Trophoblast cell (in vitro differentiated cells and primary cell): ENCODE measurements at regions not wholly inside any gene's neighbourhood (a gene's known extent, or its start where the extent isn't known, plus 50 kb on each side); places are given as distances from the start of the nearest gene placed in this dataset.

Experiments
- DNase-seq, 2 donors: peaks; one replicate each; pipeline ENCODE4 v3.0.0-alpha.2; 2016
- H2AFZ ChIP-seq: 2 replicates; pipeline ENCODE4 v1.6.1; 2013; ENCODE audit warnings: low read length, moderate library complexity, mild to moderate bottlenecking; ENCODE audit not compliant: insufficient read depth, poor library complexity
- H2AK5ac ChIP-seq: 2 replicates; pipeline ENCODE4 v1.6.1; 2013; ENCODE audit warnings: mild to moderate bottlenecking, low read length
- H2BK120ac ChIP-seq: 2 replicates; pipeline ENCODE4 v1.6.1; 2013; ENCODE audit warnings: low read length, mild to moderate bottlenecking, moderate library complexity; ENCODE audit not compliant: insufficient read depth, poor library complexity
- H2BK12ac ChIP-seq: 2 replicates; pipeline ENCODE4 v1.6.1; 2013; ENCODE audit warnings: mild to moderate bottlenecking, low read length, moderate library complexity
- H2BK5ac ChIP-seq: 2 replicates; pipeline ENCODE4 v1.6.1; 2013; ENCODE audit warnings: low read length, low read depth, moderate library complexity, mild to moderate bottlenecking; ENCODE audit not compliant: poor library complexity
- H3K14ac ChIP-seq: 2 replicates; pipeline ENCODE4 v1.6.1; 2013; ENCODE audit warnings: mild to moderate bottlenecking, low read length
- H3K18ac ChIP-seq: 2 replicates; pipeline ENCODE4 v1.6.1; 2013; ENCODE audit warnings: mild to moderate bottlenecking, low read length
- H3K23ac ChIP-seq: 2 replicates; pipeline ENCODE4 v1.6.1; 2013; ENCODE audit warnings: low read length
- H3K27ac ChIP-seq: 2 replicates; pipeline ENCODE4 v1.5.1; 2013; ENCODE audit warnings: low read depth, mild to moderate bottlenecking, inconsistent platforms, low read length, moderate library complexity
- H3K27me3 ChIP-seq: 2 replicates; pipeline ENCODE4 v1.6.1; 2013; ENCODE audit warnings: inconsistent platforms, mild to moderate bottlenecking, low read length, moderate library complexity; ENCODE audit not compliant: insufficient read depth
- H3K36me3 ChIP-seq, 2 experiments: 1 replicate in 1 of 2; 2 replicates in 1 of 2; pipeline ENCODE4 v1.6.1; 2013; ENCODE audit warnings: low read length in 2 of 2, mild to moderate bottlenecking in 2 of 2, moderate library complexity in 1 of 2; ENCODE audit not compliant: insufficient read depth in 2 of 2, control insufficient read depth in 1 of 2
- H3K4ac ChIP-seq: 2 replicates; pipeline ENCODE4 v1.6.1; 2013; ENCODE audit warnings: low read depth, mild to moderate bottlenecking, low read length, moderate library complexity
- H3K4me1 ChIP-seq, 2 experiments: 1 replicate in 1 of 2; 2 replicates in 1 of 2; pipeline ENCODE4 v1.6.1; 2013; ENCODE audit warnings: low read length in 2 of 2, mild to moderate bottlenecking in 2 of 2, moderate library complexity in 1 of 2; ENCODE audit not compliant: insufficient read depth in 2 of 2, control insufficient read depth in 1 of 2
- H3K4me2 ChIP-seq: 2 replicates; pipeline ENCODE4 v1.6.1; 2013; ENCODE audit warnings: inconsistent platforms, mild to moderate bottlenecking, low read length, moderate library complexity
- H3K4me3 ChIP-seq: 2 replicates; pipeline ENCODE4 v1.5.1; 2013; ENCODE audit warnings: mild to moderate bottlenecking, low read depth, low read length, inconsistent platforms
- H3K79me1 ChIP-seq: one replicate; pipeline ENCODE4 v1.6.1; 2013; ENCODE audit warnings: low read length
- H3K79me2 ChIP-seq: 2 replicates; pipeline ENCODE4 v1.6.1; 2013; ENCODE audit warnings: low read length, mild to moderate bottlenecking; ENCODE audit not compliant: control insufficient read depth, insufficient read depth, poor library complexity
- H3K9ac ChIP-seq: 2 replicates; pipeline ENCODE4 v1.6.1; 2013; ENCODE audit warnings: mild to moderate bottlenecking, low read length
- H3K9me3 ChIP-seq: 2 replicates; pipeline ENCODE4 v1.6.1; 2013; ENCODE audit warnings: low read depth, mild to moderate bottlenecking, control low read depth, inconsistent platforms, low read length; ENCODE audit not compliant: insufficient read depth
- H4K12ac ChIP-seq: 2 replicates; pipeline ENCODE4 v1.6.1; 2013; ENCODE audit warnings: low read depth, mild to moderate bottlenecking, low read length, moderate library complexity
- H4K8ac ChIP-seq: 2 replicates; pipeline ENCODE4 v1.6.1; 2013; ENCODE audit warnings: low read depth, mild to moderate bottlenecking, low read length, moderate library complexity
- H4K91ac ChIP-seq: one replicate; pipeline ENCODE4 v1.6.1; 2013; ENCODE audit warnings: low read depth, mild to moderate bottlenecking, low read length, moderate library complexity
- WGBS: extraction: QIAGEN DNeasy Blood & Tissue Kit; methylation state at CpG from one replicate; pipeline ENCODE4 v1.1.7; 2013; ENCODE audit warnings: missing lambda C conversion rate; ENCODE audit not compliant: insufficient read length, insufficient coverage; ENCODE audit errors: extremely low coverage; 5-methylcytosine and 5-hydroxymethylcytosine counted together

GRCh38 chr4:135594521-135594920, 1392.9 kb upstream of the PABPC4L start:
- H2BK12ac ChIP-seq = no peak overlapping the region
- DNase-seq = no peak
- no peak overlapping the region for H3K9ac ChIP-seq
- no CpG with 5 or more reads among the region's 1 CpG for WGBS
- H3K36me3 ChIP-seq = no peaks in the 10 kb centered on the region
- no peaks in the 10 kb centered on the region for H3K79me2 ChIP-seq
- H3K18ac ChIP-seq = no peak overlapping the region
- H3K27me3 ChIP-seq = no peaks in the 10 kb centered on the region
- H2AK5ac ChIP-seq = no peak overlapping the region
- H2BK5ac ChIP-seq = no peak overlapping the region
- no peak overlapping the region for H4K12ac ChIP-seq
- no peak overlapping the region for H2AFZ ChIP-seq
- no peak overlapping the region for H3K14ac ChIP-seq
- no peak overlapping the region for H3K23ac ChIP-seq
- no peak overlapping the region for H3K4ac ChIP-seq
- H3K4me1 ChIP-seq = no peaks in the 10 kb centered on the region
- H2BK120ac ChIP-seq = no peak overlapping the region
- no peaks in the 10 kb centered on the region for H3K79me1 ChIP-seq
- no peak overlapping the region for H4K91ac ChIP-seq
- H4K8ac ChIP-seq = no peak overlapping the region
- H3K4me2 ChIP-seq = no peak overlapping the region
- H3K4me3 ChIP-seq = no peak overlapping the region
- peaks cover 3% of the 10 kb centered on the region for H3K9me3 ChIP-seq
- H3K27ac ChIP-seq = no peak overlapping the region

GRCh38 chr4:135575041-135575440, 1373.5 kb upstream of the PABPC4L start:
- Histone ChIP-seq H3K9me3 (no peaks in the 10 kb centered on the region), H2BK120ac (no peak overlapping the region), H2AK5ac (no peak overlapping the region), H3K27ac (no peak overlapping the region), H3K4me2 (no peak overlapping the region), H3K14ac (no peak overlapping the region), H3K18ac (no peak overlapping the region), H3K4ac (no peak overlapping the region), H3K4me3 (no peak overlapping the region), H2AFZ (no peak overlapping the region), H3K27me3 (no peaks in the 10 kb centered on the region), H3K9ac (no peak overlapping the region), H3K79me2 (no peaks in the 10 kb centered on the region), H3K36me3 (no peaks in the 10 kb centered on the region), H3K79me1 (no peaks in the 10 kb centered on the region), H2BK12ac (no peak overlapping the region), H4K12ac (no peak overlapping the region), H3K23ac (no peak overlapping the region), H4K8ac (no peak overlapping the region), H4K91ac (no peak overlapping the region), H2BK5ac (no peak overlapping the region), H3K4me1 (no peaks in the 10 kb centered on the region)
- no CpG with 5 or more reads among the region's 1 CpG for WGBS
- no peak for DNase-seq

- no peak overlapping the region for H4K91ac ChIP-seq
- H2BK5ac ChIP-seq = no peak overlapping the region
- H3K79me1 ChIP-seq = no peaks in the 10 kb centered on the region
- H3K79me2 ChIP-seq = no peaks in the 10 kb centered on the region
- no peak overlapping the region for H2BK12ac ChIP-seq
- no peaks in the 10 kb centered on the region for H3K9me3 ChIP-seq
- H2BK120ac ChIP-seq = no peak overlapping the region
- H3K18ac ChIP-seq = no peak overlapping the region
- no peak overlapping the region for H3K4ac ChIP-seq
- no peak overlapping the region for H3K9ac ChIP-seq
- H4K12ac ChIP-seq = no peak overlapping the region
- H4K8ac ChIP-seq = no peak overlapping the region
- H3K14ac ChIP-seq = no peak overlapping the region
- H2AFZ ChIP-seq = no peak overlapping the region
- no peak for DNase-seq
- H3K27me3 ChIP-seq = no peaks in the 10 kb centered on the region
- no peaks in the 10 kb centered on the region for H3K36me3 ChIP-seq
- no peak overlapping the region for H3K4me2 ChIP-seq
- no peak overlapping the region for H3K23ac ChIP-seq
- H3K4me3 ChIP-seq = no peak overlapping the region
- H3K4me1 ChIP-seq = no peaks in the 10 kb centered on the region
- H2AK5ac ChIP-seq = no peak overlapping the region
- H3K27ac ChIP-seq = no peak overlapping the region
Measured at GRCh38 chr4:135573251-135573650, 1371.7 kb upstream of the PABPC4L start.

- Histone ChIP-seq H3K27ac (no peak overlapping the region), H3K36me3 (no peaks in the 10 kb centered on the region), H3K14ac (no peak overlapping the region), H3K23ac (no peak overlapping the region), H3K27me3 (no peaks in the 10 kb centered on the region), H3K4me3 (no peak overlapping the region), H2AK5ac (no peak overlapping the region), H4K91ac (no peak overlapping the region), H3K4me1 (no peaks in the 10 kb centered on the region), H4K12ac (no peak overlapping the region), H4K8ac (no peak overlapping the region), H3K9ac (no peak overlapping the region), H2BK5ac (no peak overlapping the region), H3K4me2 (no peak overlapping the region), H2AFZ (no peak overlapping the region), H2BK120ac (no peak overlapping the region), H3K79me1 (no peaks in the 10 kb centered on the region), H3K9me3 (no peaks in the 10 kb centered on the region), H3K4ac (no peak overlapping the region), H2BK12ac (no peak overlapping the region), H3K79me2 (no peaks in the 10 kb centered on the region), H3K18ac (no peak overlapping the region)
- no CpG with 5 or more reads among the region's 1 CpG for WGBS
- no peak for DNase-seq
Measured at GRCh38 chr4:135564090-135564489, 1362.5 kb upstream of the PABPC4L start.
